Keratinocyte (primary cell): ENCODE measurements at regions not wholly inside any gene's neighbourhood (a gene's known extent, or its start where the extent isn't known, plus 50 kb on each side); places are given as distances from the start of the nearest gene placed in this dataset.

Source experiments
- DNase-seq: peaks from one replicate; pipeline ENCODE4 v3.0.0-alpha.2; 2011; ENCODE audit warnings: low read depth, missing footprints, low spot score
- FAIRE-seq: peaks from 2 replicates; lab custom pipeline; 2011; peaks lifted over from hg19 to GRCh38; lab: Jason Lieb, UNC
- H2AFZ ChIP-seq: 2 replicates; pipeline ENCODE4 v1.6.0; 2012; ENCODE audit warnings: low read length, control low read depth, inconsistent platforms; ENCODE audit not compliant: control insufficient read depth
- H3K27ac ChIP-seq: 2 replicates; pipeline ENCODE4 v1.5.1; 2011; ENCODE audit warnings: low read length; ENCODE audit not compliant: control insufficient read depth, insufficient read depth
- H3K27me3 ChIP-seq: 3 replicates; pipeline ENCODE4 v1.6.0; 2011; ENCODE audit warnings: low read length; ENCODE audit not compliant: control insufficient read depth, insufficient read depth; ENCODE audit errors: extremely low read depth
- H3K36me3 ChIP-seq, 2 experiments: 2 replicates in 1 of 2; 3 replicates in 1 of 2; pipeline ENCODE4 v1.5.1; 2011; ENCODE audit warnings: low read length in 2 of 2, mild to moderate bottlenecking in 1 of 2; ENCODE audit not compliant: control insufficient read depth in 2 of 2, insufficient read depth in 2 of 2; ENCODE audit errors: extremely low read depth in 1 of 2
- H3K4me1 ChIP-seq: 3 replicates; pipeline ENCODE4 v1.5.1; 2011; ENCODE audit warnings: low read length; ENCODE audit not compliant: control insufficient read depth, insufficient read depth; ENCODE audit errors: extremely low read depth
- H3K4me2 ChIP-seq: 3 replicates; pipeline ENCODE4 v1.6.0; 2011; ENCODE audit warnings: low read depth, low read length; ENCODE audit not compliant: control insufficient read depth, insufficient read depth; ENCODE audit errors: extremely low read depth
- H3K4me3 ChIP-seq, 3 experiments: fragments of 200-600 bp in 1 of 3; sonication (generic) in 1 of 3; 2 replicates in 2 of 3; 3 replicates in 1 of 3; pipeline ENCODE4 v1.5.1; 2011 to 2016; ENCODE audit warnings: low read length in 3 of 3, mild to moderate bottlenecking in 3 of 3, control low read depth in 2 of 3, inconsistent platforms in 1 of 3, low read depth in 1 of 3, mixed read lengths in 1 of 3, mixed run types in 1 of 3, moderate library complexity in 1 of 3; ENCODE audit not compliant: control insufficient read depth in 2 of 3, insufficient read depth in 2 of 3; ENCODE audit errors: extremely low read depth in 1 of 3
- H3K79me2 ChIP-seq: 2 replicates; pipeline ENCODE4 v1.6.0; 2012; ENCODE audit warnings: low read length; ENCODE audit not compliant: control insufficient read depth, insufficient read depth
- H3K9ac ChIP-seq: 3 replicates; pipeline ENCODE4 v1.6.0; 2011; ENCODE audit warnings: low read length; ENCODE audit not compliant: control insufficient read depth, insufficient read depth; ENCODE audit errors: extremely low read depth
- H3K9me1 ChIP-seq: 3 replicates; pipeline ENCODE4 v1.6.0; 2011; ENCODE audit warnings: low read length; ENCODE audit not compliant: control insufficient read depth, insufficient read depth; ENCODE audit errors: extremely low read depth
- H3K9me3 ChIP-seq: 2 replicates; pipeline ENCODE4 v1.5.1; 2012; ENCODE audit warnings: low read depth, low read length; ENCODE audit not compliant: control insufficient read depth
- H4K20me1 ChIP-seq: 3 replicates; pipeline ENCODE4 v1.6.0; 2011; ENCODE audit warnings: low read length; ENCODE audit not compliant: control insufficient read depth, insufficient read depth; ENCODE audit errors: extremely low read depth
- EZH2 ChIP-seq: IDR thresholded peaks from one replicate; pipeline ENCODE4 v1.6.1; 2012; ENCODE audit warnings: inconsistent platforms, mild to moderate bottlenecking, low read length, moderate library complexity
- dilution Hi-C: fragments of 300-500 bp; cut with MboI; formaldehyde crosslinking; loops from one replicate; pipeline ENCODE4 v1.7.0; 2020; ENCODE audit warnings: low sequenced_read_pairs; ENCODE audit not compliant: extremely low pct_ligation_motif_present
- TF ChIP-seq, protein P1 (sequence below), 3 experiments: IDR thresholded peaks in 1 of 3; conservative IDR thresholded peaks in 1 of 3; optimal IDR thresholded peaks in 1 of 3; 2 replicates in 2 of 3; 3 replicates in 1 of 3; pipeline versions ENCODE3 to v1.5.1; 2011; ENCODE audit warnings: low read length in 3 of 3, mild to moderate bottlenecking in 3 of 3, moderate library complexity in 2 of 3, control low read depth in 1 of 3, inconsistent platforms in 1 of 3; ENCODE audit not compliant: insufficient read depth in 2 of 3; ENCODE audit errors: extremely low read depth in 1 of 3

DNA sequence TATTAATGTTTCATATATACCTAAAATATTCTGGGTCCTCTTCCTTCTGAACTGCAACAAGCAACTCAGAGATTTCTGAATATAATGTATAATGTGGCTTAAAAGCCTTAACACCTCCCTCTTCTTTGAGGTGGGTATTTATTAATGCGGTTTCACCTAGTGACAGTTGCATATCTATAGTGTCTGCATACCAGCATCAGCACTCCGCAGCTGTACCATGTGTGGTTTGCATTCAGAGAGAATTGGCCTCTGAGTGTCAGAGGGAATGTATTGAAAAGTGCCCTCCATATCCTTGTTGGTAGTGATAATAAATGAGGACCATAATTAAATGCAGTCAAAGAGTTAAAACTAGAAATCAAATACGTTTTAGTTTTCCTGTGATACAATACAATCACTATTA, 256.6 kb upstream of the ARRDC3 start:
- Histone ChIP-seq H3K9me3 (no peaks in the 10 kb centered on the region), H3K9me1 (no peaks in the 10 kb centered on the region), H3K27ac (no peak overlapping the region), H3K27me3 (no peaks in the 10 kb centered on the region), H2AFZ (no peak overlapping the region), H3K36me3 (no peaks in the 10 kb centered on the region), H4K20me1 (no peaks in the 10 kb centered on the region), H3K4me3 (no peak overlapping the region), H3K4me1 (no peaks in the 10 kb centered on the region), H3K4me2 (no peak overlapping the region), H3K9ac (no peak overlapping the region), H3K79me2 (no peaks in the 10 kb centered on the region)
- no peak for FAIRE-seq
- no peak for DNase-seq
- dilution Hi-C loops: no loop called here
- TF ChIP-seq, protein P1, sequence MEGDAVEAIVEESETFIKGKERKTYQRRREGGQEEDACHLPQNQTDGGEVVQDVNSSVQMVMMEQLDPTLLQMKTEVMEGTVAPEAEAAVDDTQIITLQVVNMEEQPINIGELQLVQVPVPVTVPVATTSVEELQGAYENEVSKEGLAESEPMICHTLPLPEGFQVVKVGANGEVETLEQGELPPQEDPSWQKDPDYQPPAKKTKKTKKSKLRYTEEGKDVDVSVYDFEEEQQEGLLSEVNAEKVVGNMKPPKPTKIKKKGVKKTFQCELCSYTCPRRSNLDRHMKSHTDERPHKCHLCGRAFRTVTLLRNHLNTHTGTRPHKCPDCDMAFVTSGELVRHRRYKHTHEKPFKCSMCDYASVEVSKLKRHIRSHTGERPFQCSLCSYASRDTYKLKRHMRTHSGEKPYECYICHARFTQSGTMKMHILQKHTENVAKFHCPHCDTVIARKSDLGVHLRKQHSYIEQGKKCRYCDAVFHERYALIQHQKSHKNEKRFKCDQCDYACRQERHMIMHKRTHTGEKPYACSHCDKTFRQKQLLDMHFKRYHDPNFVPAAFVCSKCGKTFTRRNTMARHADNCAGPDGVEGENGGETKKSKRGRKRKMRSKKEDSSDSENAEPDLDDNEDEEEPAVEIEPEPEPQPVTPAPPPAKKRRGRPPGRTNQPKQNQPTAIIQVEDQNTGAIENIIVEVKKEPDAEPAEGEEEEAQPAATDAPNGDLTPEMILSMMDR (optimal IDR thresholded peaks at IDR 0.05 in 1 of 3, IDR thresholded peaks at IDR 0.05 in 1 of 3, conservative IDR thresholded peaks at IDR 0.05 in 1 of 3; ENCODE audit: extremely low read depth in 1 of 3, insufficient read depth in 2 of 3, low read length in 3 of 3): no peak
- TF ChIP-seq EZH2: no peak

- FAIRE-seq (no peak), DNase-seq (no peak)
- Histone ChIP-seq H3K27ac (no peak overlapping the region), H3K36me3 (no peaks in the 10 kb centered on the region), H3K9me3 (no peaks in the 10 kb centered on the region), H3K4me2 (no peak overlapping the region), H3K9me1 (no peaks in the 10 kb centered on the region), H3K9ac (no peak overlapping the region), H3K79me2 (no peaks in the 10 kb centered on the region), H3K27me3 (no peaks in the 10 kb centered on the region), H3K4me1 (no peaks in the 10 kb centered on the region), H3K4me3 (no peak overlapping the region), H4K20me1 (no peaks in the 10 kb centered on the region), H2AFZ (no peak overlapping the region)
- TF ChIP-seq, protein P1 (optimal IDR thresholded peaks at IDR 0.05 in 1 of 3, IDR thresholded peaks at IDR 0.05 in 1 of 3, conservative IDR thresholded peaks at IDR 0.05 in 1 of 3; ENCODE audit: extremely low read depth in 1 of 3, insufficient read depth in 2 of 3, low read length in 3 of 3): no peak
- no peak for TF ChIP-seq EZH2
- dilution Hi-C loops: no loop called here
These were observed 254.9 kb upstream of the ARRDC3 start for GRCh38 chr5:91638010-91638409.
